GM18868 (cell line): ENCODE measurements at regions not wholly inside any gene's neighbourhood (a gene's known extent, or its start where the extent isn't known, plus 50 kb on each side); places are given as distances from the start of the nearest gene placed in this dataset.

Experiments
- ATAC-seq: cut with Tn5 transposase; IDR thresholded peaks from one replicate; pipeline ENCODE4 v1.9.1; 2021; ENCODE audit warnings: mild to moderate bottlenecking, moderate library complexity; ENCODE audit not compliant: unreplicated experiment

DNA sequence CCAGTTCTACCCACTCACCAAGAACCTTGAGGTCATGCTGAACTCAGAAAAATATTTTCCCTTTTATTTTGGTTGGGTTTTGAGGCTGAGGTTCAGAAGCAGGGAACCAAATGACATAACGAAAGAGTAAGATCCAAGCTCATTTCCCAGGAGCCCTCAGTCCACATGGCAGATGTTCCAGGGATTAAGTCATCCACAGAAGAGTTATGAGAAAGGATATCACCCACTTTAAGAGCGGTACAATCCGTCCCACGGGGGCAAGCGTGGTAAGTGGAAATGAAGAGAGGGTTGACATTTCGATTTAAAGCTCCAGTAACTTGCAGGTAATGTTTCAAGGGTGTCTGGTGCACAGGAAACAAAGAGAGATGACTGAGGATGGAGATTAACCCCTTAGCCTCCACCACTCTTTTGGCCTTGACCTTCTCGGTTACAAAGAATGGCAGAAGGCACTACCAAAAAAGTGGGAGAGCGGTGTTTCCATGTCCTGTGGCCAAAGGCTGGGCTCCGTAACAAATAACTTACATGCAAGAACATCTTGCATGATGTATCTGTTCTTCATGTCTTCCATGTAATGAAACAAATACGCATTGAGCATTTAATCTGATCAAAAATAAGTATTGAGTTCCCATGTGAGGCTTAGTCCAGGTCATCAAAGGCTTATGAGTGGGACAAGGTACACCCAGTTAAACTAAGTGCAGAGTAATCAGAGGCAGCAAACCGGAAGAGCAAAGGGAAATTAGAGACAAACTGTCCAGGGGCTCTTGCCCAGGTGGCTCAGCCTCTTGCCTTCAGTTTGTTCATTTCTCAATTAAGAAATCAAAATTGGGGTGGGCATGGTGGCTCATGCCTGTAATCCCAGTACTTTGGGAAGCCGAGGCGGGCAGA, 241.4 kb downstream of the TOMM20 start:
- ATAC-seq = no peak

DNA sequence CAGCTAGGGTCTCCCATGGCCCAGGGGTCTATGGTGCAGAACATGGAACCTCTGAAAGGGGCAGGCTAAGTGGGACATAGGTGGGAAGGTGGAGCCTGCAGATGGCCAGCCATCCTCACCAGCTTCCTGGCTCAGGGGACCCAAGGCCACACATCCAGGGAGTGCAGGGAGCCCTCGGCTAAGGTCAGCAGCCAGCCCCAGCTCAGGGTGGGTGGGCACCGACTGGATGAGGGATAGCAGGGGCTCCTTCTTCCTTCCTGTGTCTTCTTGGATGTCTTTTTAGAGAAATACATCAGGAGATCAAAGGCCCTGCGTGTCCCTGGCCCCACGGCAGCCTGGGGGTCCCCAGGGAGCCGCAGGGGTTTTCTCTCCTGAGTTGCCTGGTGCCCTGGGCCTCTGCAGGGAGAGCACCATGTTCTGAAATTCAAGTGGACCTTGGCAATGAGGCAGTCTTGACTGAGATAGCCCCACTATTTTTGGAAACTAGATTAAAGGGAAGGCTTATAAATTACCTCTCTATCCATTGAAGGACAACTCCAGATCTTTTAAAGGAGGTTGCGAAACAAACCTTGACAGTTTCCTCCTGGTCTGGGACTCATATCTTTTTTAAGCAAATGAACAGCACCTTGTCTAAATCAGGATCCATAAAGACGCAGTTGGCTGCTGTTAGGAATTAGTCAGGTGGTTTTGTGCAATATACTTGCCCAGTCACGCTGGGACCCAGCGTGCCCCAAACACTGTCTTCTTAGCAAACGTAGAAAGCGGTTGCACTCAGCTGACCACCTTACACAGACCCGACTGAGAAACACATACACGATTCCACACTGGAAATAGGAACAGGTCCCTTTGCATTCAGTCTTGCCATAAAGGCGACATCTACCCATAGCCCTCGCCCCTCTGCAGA, 242.3 kb downstream of the TOMM20 start:
- ATAC-seq = no peak

DNA sequence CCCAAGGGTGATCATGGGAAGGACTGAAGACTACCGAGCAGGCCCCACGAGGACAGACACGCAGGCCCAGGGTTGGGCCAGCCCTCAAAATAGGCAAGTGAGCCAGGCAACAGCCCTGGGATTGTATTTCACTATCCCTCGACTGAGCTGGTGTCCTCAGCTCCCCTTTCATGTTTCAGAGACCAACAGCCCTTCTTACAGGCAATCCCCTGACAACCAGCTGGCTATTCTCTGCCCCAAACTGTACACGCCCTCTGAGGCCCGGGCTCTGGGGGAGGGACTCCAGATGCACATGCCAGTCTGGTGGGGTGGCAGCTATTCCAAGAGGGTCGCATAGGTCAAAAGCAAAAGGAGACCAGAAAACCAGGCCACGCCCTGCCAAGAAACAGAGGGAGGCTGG, 243.0 kb downstream of the TOMM20 start:
- no peak for ATAC-seq

DNA sequence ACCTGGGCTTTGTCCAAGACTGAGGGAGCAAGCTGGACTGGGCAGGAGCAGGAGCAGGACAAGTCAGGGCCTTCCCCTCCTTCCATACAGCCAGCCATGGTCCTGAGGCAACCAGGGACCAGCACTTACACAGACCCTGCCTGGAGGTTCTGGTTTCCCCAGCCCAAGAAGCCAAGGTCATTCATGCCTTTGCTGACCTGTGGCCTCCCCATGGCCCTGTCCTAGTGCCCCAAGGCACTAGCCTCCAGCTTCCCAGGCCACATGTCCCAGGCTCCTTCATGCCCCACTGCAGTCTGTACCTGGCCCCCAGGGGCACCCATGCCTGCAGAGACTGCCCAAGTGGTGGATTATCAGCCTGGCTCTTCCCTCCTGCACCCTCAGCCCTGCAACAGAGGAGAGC, 243.9 kb downstream of the TOMM20 start:
- ATAC-seq = no peak

DNA sequence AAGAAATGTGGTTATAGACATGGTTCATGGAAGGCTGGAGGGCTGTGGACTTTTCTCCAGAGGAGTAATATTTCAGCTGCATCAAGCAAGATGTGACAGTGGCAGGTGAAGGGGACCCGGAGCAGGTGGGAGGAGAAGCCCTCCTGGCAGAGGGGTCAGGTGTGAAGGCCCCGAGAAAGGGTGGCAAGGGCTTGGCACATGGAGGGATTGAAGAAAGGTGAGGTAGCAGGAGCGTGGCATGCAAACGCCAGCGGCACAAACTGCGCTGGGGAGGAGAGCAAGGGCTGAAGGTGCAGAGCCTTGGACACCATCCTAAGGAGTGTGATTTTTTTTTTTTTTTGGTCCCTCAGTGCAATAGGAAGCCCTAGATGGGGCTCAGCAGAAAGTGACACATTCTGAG, 244.6 kb downstream of the TOMM20 start:
- ATAC-seq = no peak

DNA sequence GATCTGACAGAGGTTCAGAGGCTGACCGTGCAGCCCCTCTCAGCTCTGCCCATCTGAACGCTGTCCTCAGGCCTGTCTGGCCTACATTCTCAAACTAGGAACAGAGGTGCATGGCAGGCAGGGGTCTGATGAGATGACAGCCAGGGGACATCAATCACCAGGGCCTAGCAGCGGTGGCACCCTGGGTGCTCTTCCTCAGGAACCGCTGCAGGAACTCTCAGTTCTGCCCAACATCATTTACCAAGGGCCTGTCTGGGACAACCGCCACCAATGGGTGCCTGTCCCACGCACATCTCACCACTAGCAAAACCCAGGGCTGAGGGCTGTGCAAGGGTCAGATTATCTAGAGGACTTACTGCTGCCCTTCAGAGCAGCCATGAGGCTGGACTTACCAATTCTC, 245.7 kb downstream of the TOMM20 start:
- no peak for ATAC-seq

DNA sequence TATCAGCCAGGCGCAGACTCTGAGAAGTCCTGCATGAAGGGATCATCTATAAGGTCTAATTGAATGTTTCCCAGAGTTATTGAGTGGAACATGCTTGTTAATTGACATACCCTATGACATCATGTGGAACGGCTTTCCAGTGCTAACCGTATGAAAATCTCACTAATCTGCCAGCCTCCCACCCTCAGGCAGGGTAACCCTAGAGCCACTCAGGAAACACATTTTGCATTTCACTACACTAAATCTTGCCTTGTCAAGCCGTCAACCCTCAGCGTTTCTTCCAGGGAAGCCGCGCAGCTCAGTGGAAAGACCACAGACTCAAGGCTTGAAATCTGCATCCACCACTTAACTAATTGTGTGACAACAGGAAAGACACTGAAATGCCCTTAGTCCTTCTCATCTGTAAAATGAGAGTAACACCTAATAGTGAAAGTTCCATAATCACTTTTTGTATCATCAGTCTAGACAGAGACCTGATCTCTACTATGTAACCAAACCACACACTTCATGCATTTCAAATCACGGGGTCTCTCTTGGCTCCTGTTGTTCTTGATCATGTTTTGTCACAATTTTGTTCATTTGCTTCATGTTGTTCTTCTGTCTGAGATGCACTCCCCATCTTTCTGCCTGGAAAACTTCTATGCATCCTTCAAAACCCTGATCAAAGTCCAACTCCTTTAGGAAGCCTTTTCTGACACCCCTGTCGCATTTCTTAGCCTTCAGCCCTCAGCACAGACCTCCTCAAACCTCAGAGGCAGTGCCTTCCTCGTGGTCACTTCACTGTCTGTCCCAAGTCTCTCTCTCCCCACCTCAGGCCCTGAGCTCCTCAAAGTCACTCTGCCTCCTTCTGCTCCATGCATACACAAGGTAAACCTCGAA, 246.5 kb downstream of the TOMM20 start:
- ATAC-seq = peak; percentile 84

DNA sequence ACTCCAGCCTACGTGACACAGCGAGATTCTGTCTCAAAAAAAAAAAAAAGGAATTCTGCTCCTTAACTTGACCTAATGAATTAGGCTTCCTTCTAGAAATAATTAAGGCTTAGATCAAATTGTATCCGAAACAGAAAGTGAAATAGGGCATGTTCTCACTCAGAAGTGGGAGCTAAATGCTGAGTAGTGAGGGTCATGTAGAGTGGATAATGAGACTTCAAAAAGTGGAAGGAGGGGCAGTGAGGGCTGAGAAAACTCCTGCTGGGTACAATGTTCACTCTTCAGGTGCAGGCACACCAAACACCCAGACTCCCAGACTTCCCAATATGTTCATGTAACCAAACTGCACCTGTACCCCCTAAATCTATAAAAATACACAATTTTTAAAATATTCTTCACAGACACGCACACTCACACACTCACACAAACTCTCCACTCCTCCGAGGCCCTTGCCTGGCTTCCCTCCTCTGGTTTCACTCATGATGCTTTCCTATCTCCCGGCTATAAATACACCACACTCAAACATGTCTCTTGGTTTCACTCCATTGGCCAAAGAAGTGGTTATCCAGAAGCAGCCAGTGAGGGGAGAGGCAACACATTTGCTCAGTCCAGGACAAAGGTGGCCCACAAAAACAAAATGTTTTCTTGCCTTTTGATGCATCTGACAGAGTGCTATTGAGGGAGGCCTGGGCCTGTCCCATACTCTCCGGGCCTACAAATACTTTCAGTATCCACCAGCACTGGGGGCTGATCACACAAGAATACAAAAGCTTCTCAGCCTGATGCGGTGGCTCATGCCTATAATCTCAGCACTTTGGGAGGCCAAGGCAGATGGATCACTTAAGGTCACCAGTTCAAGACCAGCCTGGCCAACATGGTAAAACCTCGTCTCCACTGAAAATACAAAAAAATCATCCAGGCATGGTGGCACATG, 249.2 kb downstream of the TOMM20 start:
- no peak for ATAC-seq

DNA sequence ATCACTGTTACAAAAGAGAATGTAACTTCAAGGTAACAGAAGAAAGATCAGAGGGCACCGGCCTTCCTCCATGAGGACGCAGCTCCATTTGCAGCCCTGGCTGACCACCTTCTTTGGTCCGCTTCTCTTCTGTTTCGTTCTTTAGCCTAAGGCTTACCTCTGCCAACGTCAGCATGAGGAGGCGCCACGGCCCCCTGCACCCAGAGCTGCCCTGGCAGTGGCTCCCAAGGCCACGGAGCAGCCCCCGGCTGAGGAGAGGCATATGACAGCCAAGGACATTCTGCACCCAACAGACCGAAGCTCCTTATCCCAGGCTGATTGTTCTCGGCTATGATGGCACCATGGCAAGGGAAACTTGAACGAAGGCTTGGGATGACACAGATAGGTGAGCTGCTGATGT, 250.3 kb downstream of the TOMM20 start:
- no peak for ATAC-seq

DNA sequence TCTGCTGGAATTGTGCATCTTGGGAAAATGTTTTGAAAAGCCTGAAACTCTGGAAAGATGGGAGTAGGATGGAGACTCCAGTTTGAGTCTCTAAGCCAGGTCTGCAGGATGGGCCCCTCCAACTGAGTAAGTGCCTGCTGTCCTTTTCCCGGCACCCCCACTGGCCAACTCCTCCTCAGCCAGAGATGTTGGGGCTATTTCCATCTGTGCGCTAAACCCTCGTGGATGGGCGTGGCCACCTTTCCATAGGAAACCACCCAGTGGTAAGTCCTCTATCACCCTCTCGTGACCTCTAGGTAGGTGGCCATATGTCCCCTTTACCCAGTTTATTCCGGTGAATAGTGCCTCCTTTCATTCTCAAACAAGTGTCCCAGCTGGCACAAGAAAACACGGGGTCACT, 250.9 kb downstream of the TOMM20 start:
- ATAC-seq = no peak

DNA sequence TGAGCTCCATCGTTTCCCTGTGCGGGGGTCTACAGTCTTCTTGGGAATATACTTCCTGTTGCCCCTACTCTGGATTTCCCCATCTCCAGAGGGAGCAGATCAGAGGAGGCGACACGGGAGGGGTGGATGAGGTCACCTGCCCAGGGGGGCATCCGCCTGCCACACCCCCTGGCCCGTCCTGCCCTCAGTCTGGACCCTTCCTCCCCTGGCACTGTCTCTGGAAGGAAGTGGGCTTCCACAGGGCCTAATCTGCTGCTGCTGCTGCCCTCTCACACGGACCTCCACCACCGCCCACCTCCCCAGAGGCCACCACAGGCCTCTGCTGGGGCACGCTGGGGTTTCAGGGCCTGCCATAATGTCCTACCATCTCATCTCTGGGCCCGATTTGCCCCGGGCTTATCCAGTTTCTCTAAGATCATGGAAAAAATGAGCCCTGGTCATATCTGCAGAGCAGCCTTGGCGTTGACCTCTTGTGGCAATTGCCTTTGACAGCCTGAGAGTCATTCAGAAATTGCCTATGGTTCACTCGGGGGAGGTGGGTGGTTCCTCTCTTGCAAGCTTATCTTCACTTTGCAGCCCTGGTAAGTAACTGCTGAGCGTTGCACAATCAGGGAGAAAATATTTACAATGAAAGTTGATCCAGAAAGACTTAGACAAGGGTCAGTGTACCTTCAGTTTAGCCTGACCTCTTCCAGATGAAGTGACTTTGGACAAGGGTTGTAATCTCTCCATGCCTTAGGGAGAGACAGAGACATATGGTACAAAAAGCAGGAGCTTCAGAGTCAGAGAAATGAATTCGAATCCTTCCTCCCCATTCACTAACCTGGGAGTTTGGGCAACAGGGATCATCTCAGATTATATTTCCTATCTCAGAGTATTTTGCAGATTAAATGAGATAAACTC, 252.4 kb downstream of the TOMM20 start:
- ATAC-seq = no peak

DNA sequence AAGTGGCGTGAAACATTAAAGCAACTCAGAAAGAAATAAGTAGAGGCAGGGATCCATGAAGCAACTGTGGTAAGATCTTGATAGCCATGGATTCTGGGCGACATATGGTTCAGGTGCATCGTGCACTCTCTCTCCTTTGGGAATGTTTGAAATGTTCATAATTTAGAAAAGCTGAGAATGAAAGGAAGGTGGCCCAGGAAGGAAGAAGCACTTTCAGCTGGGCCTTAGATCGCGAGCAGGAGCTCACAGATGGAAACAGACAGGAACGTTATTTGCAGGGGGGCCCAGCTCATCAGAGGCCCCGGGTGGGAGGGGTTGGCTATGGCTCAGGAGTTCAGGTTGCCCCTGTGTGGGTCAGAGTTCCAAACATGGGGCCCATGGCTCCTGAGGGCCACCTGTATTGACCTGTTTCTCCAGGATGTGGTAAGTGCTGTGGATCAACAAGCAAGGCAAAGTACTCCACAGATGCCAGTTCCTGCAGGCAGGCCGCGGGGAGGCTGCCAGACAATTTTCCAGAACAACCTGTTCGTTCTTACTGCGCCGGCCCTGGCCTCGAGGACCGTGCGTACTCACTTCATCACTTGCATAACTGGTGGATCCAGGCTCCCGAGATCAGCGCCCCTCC, 253.2 kb downstream of the TOMM20 start:
- no peak for ATAC-seq

DNA sequence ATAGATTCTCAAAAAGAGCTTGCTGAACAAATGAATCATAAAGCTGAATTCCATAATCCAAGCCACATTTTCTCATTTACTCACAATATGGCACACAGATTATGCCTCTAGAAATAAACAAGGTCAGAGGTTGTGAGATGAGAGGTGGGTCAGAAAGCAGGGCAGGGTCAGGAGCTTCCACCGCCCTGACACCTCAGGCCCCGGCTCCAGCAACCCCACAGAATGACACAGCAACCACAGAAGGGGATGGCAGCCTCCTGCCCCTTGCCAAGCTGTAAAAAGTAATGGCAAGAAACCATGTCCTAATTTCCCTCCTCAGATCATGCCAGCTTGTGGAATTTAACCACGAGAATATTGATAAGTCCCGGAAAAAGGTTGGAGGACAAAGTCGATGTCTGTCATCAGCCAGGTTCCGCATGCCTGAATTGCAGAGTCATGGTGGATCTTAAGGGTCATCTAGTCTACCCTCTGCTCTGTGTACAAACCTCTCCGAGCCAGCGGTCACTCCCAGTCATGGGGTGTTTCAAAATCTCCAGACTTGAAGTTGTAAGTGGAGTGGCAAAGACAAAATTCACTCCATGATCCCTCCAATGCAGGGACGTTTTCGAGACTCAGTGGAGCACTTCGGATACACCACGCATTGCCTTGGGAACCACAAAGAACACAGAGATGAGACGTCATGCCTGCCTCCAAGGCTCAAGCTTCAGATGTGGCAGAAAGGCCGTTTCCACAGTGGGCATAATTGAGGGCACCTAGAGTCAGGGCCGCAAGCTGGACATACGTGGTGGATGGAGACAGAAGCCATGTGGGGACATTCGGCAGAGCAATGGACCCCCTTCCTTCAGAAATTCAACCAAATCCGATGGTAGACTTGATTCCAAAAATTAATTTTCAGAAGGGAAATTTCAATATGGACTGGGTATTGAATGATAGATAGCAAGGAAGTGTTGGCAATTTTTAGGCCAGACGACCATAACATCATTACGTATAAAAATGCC, 254.0 kb downstream of the TOMM20 start:
- no peak for ATAC-seq

DNA sequence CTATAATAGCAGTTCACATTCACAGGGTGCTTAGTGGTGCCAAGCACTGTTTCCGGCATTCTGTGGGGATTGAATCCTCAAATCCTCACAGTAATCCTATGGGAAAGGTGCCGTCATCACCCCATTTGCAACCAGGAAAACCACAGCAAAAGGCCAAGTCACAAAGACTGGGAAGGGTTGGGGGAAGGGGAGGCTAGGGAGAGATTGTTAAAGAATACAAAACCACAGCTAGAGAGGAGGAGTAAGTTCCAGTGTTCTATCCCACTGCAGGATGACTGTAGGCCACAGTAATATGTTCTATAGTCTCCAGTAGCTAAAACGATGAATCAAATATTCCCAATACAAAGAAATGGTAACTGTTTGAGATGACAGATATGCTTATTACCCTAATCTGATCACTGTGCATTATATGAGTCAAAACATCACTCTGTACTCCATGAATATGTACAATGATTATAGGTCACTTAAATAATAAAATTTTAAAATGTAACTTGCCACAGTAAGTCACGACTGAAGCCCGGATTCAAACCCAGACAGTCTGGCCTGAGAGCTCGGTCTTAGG, 256.8 kb downstream of the TOMM20 start:
- ATAC-seq = no peak

DNA sequence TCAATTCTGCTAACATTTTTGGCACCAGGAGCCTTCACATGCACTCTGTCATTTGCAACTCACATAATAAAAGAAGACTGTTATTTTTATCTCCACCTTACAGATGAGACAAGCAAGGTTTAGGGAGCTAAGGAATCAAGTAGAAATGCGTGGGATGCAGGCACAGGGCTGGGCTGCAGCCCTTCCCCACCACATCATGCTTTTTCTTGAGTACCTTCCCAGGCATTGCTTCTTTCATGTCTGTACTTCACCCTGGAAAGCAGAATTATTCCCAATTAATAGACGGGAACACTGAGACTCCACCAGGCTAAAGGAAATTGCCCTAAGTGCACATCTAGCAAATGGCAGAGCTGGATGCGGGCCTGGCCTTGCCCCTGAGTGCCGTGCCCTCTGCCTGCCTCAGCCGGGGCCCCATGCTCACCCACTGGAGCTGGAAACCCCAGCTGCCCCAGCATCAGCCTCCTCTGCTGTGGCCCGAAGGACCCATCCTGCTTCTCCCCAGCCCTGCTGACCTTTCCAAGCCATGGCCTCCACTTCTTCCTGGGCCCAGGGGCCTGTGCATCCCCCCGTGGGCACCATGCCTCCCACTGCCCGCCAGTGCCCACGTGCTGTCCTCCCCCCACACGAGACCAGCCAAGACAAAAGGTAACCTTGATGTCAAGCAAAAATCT, 257.5 kb downstream of the TOMM20 start:
- no peak for ATAC-seq
